ENCODE measurements at regions not wholly inside any gene's neighbourhood (a gene's known extent, or its start where the extent isn't known, plus 50 kb on each side); places are given as distances from the start of the nearest gene placed in this dataset.

GRCh38 chr2:120549841-120550240 lies 185.8 kb upstream of the GLI2 start:
- TF ChIP-seq, protein P1, sequence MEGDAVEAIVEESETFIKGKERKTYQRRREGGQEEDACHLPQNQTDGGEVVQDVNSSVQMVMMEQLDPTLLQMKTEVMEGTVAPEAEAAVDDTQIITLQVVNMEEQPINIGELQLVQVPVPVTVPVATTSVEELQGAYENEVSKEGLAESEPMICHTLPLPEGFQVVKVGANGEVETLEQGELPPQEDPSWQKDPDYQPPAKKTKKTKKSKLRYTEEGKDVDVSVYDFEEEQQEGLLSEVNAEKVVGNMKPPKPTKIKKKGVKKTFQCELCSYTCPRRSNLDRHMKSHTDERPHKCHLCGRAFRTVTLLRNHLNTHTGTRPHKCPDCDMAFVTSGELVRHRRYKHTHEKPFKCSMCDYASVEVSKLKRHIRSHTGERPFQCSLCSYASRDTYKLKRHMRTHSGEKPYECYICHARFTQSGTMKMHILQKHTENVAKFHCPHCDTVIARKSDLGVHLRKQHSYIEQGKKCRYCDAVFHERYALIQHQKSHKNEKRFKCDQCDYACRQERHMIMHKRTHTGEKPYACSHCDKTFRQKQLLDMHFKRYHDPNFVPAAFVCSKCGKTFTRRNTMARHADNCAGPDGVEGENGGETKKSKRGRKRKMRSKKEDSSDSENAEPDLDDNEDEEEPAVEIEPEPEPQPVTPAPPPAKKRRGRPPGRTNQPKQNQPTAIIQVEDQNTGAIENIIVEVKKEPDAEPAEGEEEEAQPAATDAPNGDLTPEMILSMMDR (IDR thresholded peaks at IDR 0.05), result no peak
- TF ChIP-seq EP300 (IDR thresholded peaks at IDR 0.05), result no peak
- TF ChIP-seq POLR2A (IDR thresholded peaks at IDR 0.05), result no peak
